Frontal cortex (tissue), 3 donors: ENCODE measurements at regions not wholly inside any gene's neighbourhood (a gene's known extent, or its start where the extent isn't known, plus 50 kb on each side); places are given as distances from the start of the nearest gene placed in this dataset.
A peak's percentile ranks its signal among the peaks of the same experiment; 100 is the strongest.

Experiments used
- DNase-seq, 2 donors: peaks; one replicate each; pipeline ENCODE4 v3.0.0; 2012; ENCODE audit warnings: low spot score in 2 of 2
- FAIRE-seq: peaks from 2 replicates; lab custom pipeline; 2012; peaks lifted over from hg19 to GRCh38; lab: Jason Lieb, UNC
- donor health status: control.
- donor health status: control.
- donor health status: control.

DNA sequence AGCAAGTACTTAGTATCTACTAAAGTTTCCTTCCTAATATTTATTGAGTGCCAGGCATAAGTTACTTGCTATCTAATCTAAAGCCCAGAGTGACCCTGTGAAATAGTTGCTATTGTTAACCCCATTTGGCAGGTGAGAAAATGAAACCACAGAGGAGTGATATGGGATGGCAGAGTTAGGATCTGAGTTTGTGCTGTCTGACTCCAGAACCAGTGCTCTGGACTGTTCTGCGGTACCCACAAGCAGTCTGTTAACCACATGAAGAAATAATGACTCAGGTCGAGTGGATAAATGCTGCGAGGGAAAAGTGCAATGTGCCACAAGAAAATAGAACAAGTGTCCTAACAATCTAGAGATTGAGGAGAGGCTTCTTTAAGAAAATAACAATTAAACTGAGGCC is 60.7 kb upstream of the GZMB start:
- DNase-seq (no peak), FAIRE-seq (no peak)

DNA sequence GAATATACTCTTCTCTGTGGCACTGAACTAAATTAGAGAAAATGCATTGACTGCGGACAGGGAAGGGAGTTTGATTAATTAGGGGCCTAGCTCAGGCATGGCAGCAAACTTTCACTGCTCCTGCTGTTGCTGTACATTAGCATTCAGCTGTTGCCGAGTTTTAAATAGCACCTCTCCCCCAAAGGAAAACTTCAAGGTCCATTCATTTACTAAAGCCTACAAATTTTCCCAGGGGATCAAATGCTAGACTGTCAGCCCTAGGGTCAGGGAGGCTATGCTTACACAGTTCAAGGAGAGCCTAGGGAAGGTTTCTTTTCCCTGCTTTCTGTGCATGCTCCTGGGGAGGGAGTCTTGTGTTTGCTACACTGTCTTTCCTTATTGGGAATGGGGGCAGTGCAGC is 60.0 kb upstream of the GZMB start:
- no peak for FAIRE-seq
- no peak for DNase-seq

DNA sequence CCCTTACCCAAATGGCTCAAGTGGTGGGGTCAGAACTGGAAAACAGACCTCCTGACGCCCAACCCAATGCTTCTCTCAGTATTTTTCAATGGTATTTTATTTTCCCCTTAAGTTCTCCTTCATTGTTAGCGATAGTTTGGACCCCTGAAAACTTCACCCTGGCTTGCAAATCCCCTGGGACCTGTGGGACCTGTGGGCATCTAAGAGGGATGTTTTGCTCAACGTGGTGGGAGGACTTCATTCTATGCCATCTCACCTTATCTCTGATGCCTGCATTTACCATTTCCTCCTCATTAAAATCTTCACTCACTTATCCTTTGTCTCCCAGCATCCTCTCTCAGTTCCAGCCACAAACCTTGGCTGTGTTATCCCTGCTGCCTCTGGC is 59.4 kb upstream of the GZMB start:
- DNase-seq (no peak), FAIRE-seq (no peak)

DNA sequence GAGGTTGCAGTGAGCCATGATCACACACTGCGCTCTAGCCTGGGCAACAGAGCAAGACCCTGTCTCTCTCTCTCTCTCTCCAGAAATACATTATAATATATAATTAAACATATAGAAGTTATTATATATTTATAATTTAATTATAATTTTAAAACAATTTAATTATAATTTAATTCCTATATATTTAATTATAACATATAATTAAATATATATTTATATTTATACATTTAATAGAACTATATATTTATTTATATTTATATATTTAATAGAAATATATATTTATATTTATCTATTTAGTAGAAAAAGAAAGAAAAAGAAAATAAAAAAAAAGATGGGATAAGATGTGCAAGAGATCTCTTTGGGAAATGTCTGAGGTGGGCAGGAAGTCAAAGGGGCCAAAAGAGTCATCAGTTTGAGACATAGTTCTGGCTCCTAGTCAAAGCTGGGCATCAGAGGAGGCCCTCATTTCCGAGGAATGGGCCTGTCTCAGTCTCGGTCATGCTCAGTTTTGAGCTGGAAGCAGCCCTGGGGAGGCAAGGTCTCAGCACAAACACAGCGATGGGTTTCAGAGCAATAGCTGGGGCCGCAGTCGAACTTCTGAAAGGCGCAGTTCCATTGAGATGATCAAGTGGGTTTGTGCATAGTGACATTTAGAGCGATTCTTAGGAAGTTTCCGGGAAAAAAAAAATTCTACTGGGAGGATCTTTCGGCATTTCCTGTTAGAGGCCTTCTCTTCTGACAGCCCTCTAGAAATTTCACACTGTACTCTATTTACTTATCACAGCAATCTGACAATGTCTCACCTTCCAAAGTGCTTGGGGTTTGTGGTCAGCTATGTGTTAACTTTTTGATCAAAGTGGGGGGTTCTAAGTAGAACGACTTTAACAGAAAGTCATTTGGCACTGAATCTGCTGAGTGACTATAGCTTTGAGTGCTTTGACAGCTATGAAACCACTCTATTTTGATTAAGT is 58.7 kb upstream of the GZMB start:
- FAIRE-seq (peak; percentile 65), DNase-seq (no peak)

DNA sequence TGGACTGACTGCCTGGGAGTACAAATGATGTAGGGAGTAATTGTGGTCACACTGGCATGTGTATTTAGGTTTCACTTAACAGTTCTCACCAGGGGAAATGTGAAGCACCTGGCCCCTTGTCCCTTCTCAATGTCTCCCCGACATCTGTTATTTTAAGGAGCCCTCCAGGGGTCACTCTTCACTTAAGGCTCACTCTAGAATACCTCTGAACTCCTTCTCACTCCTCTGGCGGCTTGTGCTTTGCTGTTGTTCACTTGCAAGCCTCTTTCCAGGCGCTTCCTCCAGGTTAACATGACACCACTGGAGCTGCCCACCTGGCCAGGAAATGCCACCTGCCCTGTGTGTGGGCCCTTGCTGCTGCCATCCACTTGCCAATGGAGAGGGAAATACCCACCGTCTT is 56.5 kb upstream of the GZMB start:
- DNase-seq = no peak
- FAIRE-seq = no peak

DNA sequence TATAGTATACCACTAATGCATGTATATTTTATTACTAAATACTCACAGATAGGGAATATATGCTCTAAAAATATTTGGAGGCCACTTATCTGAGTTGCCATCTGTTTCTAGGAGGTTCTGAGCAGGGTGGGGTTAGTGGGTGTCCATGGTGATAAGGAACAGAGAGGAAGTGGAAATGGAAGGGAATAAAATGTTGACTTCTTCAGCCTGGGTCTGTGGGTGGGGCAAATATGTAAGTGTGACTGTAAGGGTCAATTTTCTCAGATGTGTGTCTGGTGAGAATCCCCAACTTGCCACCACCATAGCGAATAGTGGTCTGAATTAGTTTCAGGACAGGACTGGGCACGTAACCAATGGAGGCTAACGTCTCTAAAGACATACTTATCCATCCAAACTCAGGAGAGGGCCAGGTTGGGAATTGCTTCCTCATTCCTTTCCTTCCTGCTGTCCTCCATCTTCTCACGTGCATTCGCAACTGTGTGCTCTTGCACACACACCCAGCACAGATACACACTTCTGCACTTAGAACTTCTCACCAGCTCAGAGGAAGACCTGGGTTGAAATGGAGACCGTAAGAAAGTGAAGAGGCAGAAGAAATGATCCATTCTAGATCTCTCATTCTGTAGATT is 54.2 kb upstream of the GZMB start:
- FAIRE-seq (no peak), DNase-seq (no peak)
